Endodermal cell (in vitro differentiated cells): ENCODE measurements at regions not wholly inside any gene's neighbourhood (a gene's known extent, or its start where the extent isn't known, plus 50 kb on each side); places are given as distances from the start of the nearest gene placed in this dataset.
"Not testable (repeated sequence)": the region's sequence is repeated elsewhere in the genome, so short reads cannot be mapped to it uniquely, and the experiment has no call there.

Experiments
- DNase-seq: peaks from one replicate; pipeline ENCODE4 v3.0.0-alpha.2; 2017
- H3K27ac ChIP-seq: 2 replicates; pipeline ENCODE4 v1.5.1; 2013; ENCODE audit warnings: mild to moderate bottlenecking, low read depth, low read length, moderate library complexity
- H3K27me3 ChIP-seq: 2 replicates; pipeline ENCODE4 v1.6.1; 2013; ENCODE audit warnings: mild to moderate bottlenecking, low read length, moderate library complexity; ENCODE audit not compliant: insufficient read depth, control insufficient read depth, poor library complexity, severe bottlenecking
- H3K36me3 ChIP-seq: 2 replicates; pipeline ENCODE4 v1.7.0; 2013; ENCODE audit warnings: mild to moderate bottlenecking, low read length, moderate library complexity; ENCODE audit not compliant: control insufficient read depth, insufficient read depth
- H3K4me1 ChIP-seq: one replicate; pipeline ENCODE4 v1.7.0; 2013; ENCODE audit warnings: low read length; ENCODE audit not compliant: control insufficient read depth, insufficient read depth
- H3K4me3 ChIP-seq: 2 replicates; pipeline ENCODE4 v1.5.1; 2013; ENCODE audit warnings: mild to moderate bottlenecking, low read length, moderate library complexity
- H3K9ac ChIP-seq: 2 replicates; pipeline ENCODE4 v1.6.1; 2013; ENCODE audit warnings: mild to moderate bottlenecking, low read length, moderate library complexity; ENCODE audit not compliant: poor library complexity, severe bottlenecking; ENCODE audit errors: extremely low read depth
- H3K9me3 ChIP-seq: 2 replicates; pipeline ENCODE4 v1.6.1; 2013; ENCODE audit warnings: mild to moderate bottlenecking, low read length, moderate library complexity; ENCODE audit not compliant: control insufficient read depth
- H3K27ac Mint-ChIP-seq: 2 replicates; pipeline ENCODE4 v1.8.0; 2020; ENCODE audit warnings: mixed read lengths
- H3K27me3 Mint-ChIP-seq: 2 replicates; pipeline ENCODE4 v1.8.0; 2021; ENCODE audit warnings: mild to moderate bottlenecking, mixed read lengths; ENCODE audit not compliant: insufficient read depth
- H3K36me3 Mint-ChIP-seq: 2 replicates; pipeline ENCODE4 v1.8.0; 2020; ENCODE audit warnings: low read depth, mixed read lengths
- H3K4me1 Mint-ChIP-seq: 2 replicates; pipeline ENCODE4 v1.8.0; 2020; ENCODE audit warnings: mixed read lengths
- H3K4me3 Mint-ChIP-seq: 2 replicates; pipeline ENCODE4 v1.8.0; 2020; ENCODE audit warnings: mild to moderate bottlenecking, moderate library complexity, mixed read lengths
- H3K9me3 Mint-ChIP-seq: 2 replicates; pipeline ENCODE4 v1.8.0; 2020; ENCODE audit warnings: mild to moderate bottlenecking, mixed read lengths
- WGBS, 2 experiments: methylation state at CpG; one replicate each; pipeline versions ENCODE4 v1.1.5 to v1.1.7; 2013; ENCODE audit warnings: missing lambda C conversion rate in 2 of 2, mixed read lengths in 1 of 2; ENCODE audit not compliant: insufficient coverage in 1 of 2, insufficient read length in 1 of 2; 5-methylcytosine and 5-hydroxymethylcytosine counted together
- TF ChIP-seq, protein P1 (sequence below): fragments of 200-600 bp; sonication (generic); conservative IDR thresholded peaks from 2 replicates; pipeline ENCODE4 v1.5.0; 2021; ENCODE audit warnings: antibody characterized with exemption, mild to moderate bottlenecking

DNA sequence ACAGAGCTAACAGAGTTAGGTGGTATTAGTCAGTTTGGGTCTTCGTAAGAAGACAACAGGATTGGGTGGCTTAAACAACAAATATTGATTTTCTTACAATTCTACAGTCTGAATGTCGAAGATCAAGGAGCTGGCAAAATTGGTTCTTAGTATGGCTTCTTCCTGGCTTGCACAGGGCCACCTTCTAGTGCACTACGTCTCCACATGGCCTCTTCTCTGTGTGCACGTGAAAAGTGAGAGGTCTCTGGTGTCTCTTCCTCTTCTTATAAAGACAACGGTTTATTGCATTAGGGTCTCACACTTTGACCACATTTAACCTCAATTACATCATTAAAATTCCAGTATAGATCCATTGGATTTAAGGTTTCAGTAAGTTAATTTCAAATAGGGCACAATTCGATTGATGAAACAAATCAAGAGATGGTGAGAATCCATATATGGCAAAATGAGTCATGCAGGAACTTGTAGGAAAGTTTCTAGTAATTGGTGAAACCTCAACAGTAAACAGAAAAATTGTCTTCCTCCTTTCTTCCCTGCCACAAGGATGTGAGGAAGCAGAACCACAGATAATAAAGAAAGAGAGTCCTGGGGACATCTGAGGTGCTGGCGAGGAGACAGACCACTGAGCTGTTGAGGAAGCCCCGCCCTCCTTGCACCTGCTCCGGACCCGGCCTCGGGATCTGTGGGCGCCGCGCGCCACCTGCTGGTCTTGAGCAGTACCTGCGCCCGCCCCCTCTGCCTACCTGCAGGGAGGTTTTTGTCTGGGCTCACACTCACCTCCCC lies 846.7 kb downstream of the TMEM121 start:
- TF ChIP-seq, protein P1, sequence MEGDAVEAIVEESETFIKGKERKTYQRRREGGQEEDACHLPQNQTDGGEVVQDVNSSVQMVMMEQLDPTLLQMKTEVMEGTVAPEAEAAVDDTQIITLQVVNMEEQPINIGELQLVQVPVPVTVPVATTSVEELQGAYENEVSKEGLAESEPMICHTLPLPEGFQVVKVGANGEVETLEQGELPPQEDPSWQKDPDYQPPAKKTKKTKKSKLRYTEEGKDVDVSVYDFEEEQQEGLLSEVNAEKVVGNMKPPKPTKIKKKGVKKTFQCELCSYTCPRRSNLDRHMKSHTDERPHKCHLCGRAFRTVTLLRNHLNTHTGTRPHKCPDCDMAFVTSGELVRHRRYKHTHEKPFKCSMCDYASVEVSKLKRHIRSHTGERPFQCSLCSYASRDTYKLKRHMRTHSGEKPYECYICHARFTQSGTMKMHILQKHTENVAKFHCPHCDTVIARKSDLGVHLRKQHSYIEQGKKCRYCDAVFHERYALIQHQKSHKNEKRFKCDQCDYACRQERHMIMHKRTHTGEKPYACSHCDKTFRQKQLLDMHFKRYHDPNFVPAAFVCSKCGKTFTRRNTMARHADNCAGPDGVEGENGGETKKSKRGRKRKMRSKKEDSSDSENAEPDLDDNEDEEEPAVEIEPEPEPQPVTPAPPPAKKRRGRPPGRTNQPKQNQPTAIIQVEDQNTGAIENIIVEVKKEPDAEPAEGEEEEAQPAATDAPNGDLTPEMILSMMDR: peak; percentile 59
- Histone ChIP-seq H3K27ac (no peak overlapping the region), H3K4me3 (no peak overlapping the region), H3K9me3 (peaks cover 80% of the 10 kb centered on the region), H3K36me3 (no peaks in the 10 kb centered on the region), H3K9ac (no peak overlapping the region), H3K4me1 (no peaks in the 10 kb centered on the region), H3K27me3 (no peaks in the 10 kb centered on the region)
- Mint-ChIP-seq H3K4me1 (no peaks in the 10 kb centered on the region), H3K4me3 (no peak overlapping the region), H3K27me3 (peaks cover 1% of the 10 kb centered on the region), H3K27ac (no peak overlapping the region), H3K9me3 (peaks cover 98% of the 10 kb centered on the region), H3K36me3 (no peaks in the 10 kb centered on the region)
- peak; percentile 67 for DNase-seq
- WGBS, 2 experiments: 59 to 69% methylated on average over 5 to 16 of the region's 17 CpGs

DNA sequence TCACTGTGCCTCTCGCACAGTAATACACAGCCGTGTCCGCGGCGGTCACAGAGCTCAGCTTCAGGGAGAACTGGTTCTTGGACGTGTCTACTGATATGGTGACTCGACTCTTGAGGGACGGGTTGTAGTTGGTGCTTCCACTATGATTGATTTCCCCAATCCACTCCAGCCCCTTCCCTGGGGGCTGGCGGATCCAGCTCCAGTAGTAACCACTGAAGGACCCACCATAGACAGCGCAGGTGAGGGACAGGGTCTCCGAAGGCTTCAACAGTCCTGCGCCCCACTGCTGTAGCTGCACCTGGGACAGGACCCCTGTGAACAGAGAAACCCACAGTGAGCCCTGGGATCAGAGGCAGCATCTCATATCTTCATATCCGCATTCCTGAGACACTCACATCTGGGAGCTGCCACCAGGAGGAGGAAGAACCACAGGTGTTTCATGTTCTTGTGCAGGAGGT lies 847.3 kb downstream of the TMEM121 start:
- H3K27me3 Mint-ChIP-seq, H3K4me3 Mint-ChIP-seq, H3K4me1 Mint-ChIP-seq, H3K27ac ChIP-seq, H3K9ac ChIP-seq, H3K27me3 ChIP-seq, H3K4me1 ChIP-seq, DNase-seq, H3K36me3 ChIP-seq, H3K27ac Mint-ChIP-seq, H3K36me3 Mint-ChIP-seq, H3K4me3 ChIP-seq: not testable (repeated sequence)
- H3K9me3 Mint-ChIP-seq: peaks cover 96% of the 10 kb centered on the region
- peaks cover 85% of the 10 kb centered on the region for H3K9me3 ChIP-seq
- 83 to 86% methylated on average over 7 to 13 of the region's 13 CpGs for WGBS, 2 experiments

DNA sequence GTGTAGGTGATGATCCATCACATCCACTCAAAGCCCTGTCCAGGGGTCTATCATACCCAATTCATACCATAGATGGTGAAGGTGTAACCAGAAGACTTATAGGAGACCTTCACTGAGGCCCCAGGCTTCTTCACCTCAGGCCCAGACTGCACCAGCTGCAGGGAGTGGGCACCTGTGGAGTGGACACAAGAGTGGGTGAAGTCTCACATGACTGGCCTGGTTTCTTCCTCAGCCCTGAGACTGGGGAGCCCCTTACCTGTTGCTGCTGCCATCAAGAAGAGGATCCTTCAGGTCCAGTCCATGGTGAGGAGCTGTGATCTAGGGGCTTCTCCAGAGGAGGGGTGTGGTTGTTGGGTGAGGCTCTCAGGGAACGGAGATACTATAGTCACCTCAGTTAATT lies 851.0 kb downstream of the TMEM121 start:
- Histone ChIP-seq H3K36me3 (no peaks in the 10 kb centered on the region), H3K9ac (no peak overlapping the region), H3K27me3 (no peaks in the 10 kb centered on the region), H3K4me1 (no peaks in the 10 kb centered on the region), H3K4me3 (no peak overlapping the region), H3K9me3 (peaks cover 96% of the 10 kb centered on the region), H3K27ac (no peak overlapping the region)
- Mint-ChIP-seq H3K36me3 (no peaks in the 10 kb centered on the region), H3K27me3 (no peaks in the 10 kb centered on the region), H3K4me3 (no peak overlapping the region), H3K9me3 (peaks cover 98% of the 10 kb centered on the region), H3K4me1 (no peaks in the 10 kb centered on the region), H3K27ac (no peak overlapping the region)
- TF ChIP-seq, protein P1: no peak
- DNase-seq: no peak
- WGBS, 2 experiments: 89 to 100% methylated on average over 1 of the region's 1 CpG
